ENCODE measurements at regions not wholly inside any gene's neighbourhood (a gene's known extent, or its start where the extent isn't known, plus 50 kb on each side); places are given as distances from the start of the nearest gene placed in this dataset.

DNA sequence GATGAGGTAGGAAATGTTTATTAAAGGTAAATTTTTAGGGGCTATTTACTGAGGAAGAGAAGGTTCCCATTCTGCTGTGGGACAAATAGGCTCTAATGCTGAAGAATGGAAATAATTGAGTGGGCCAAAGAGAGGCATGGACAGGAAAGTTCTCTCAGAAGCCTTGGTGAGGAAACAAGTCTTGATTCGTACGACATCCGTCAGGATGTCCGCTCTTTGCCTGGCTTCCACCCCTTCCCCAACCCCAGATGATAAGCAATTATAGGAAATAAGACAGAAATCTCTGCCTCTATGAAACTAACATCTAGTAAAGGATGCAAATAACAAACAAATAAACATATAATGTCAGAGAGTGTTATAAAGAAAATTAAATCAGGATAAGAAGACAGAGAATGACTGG is 91.7 kb upstream of the BCAT1 start:
- TF ChIP-seq, protein P1, sequence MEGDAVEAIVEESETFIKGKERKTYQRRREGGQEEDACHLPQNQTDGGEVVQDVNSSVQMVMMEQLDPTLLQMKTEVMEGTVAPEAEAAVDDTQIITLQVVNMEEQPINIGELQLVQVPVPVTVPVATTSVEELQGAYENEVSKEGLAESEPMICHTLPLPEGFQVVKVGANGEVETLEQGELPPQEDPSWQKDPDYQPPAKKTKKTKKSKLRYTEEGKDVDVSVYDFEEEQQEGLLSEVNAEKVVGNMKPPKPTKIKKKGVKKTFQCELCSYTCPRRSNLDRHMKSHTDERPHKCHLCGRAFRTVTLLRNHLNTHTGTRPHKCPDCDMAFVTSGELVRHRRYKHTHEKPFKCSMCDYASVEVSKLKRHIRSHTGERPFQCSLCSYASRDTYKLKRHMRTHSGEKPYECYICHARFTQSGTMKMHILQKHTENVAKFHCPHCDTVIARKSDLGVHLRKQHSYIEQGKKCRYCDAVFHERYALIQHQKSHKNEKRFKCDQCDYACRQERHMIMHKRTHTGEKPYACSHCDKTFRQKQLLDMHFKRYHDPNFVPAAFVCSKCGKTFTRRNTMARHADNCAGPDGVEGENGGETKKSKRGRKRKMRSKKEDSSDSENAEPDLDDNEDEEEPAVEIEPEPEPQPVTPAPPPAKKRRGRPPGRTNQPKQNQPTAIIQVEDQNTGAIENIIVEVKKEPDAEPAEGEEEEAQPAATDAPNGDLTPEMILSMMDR (optimal IDR thresholded peaks at IDR 0.05 in 1 of 3, IDR thresholded peaks at IDR 0.05 in 1 of 3, conservative IDR thresholded peaks at IDR 0.05 in 1 of 3; ENCODE audit: extremely low read depth in 1 of 3, insufficient read depth in 2 of 3, low read length in 3 of 3): no peak
- no peak for TF ChIP-seq EZH2 (IDR thresholded peaks at IDR 0.05; ENCODE audit: low read length)

Data from keratinocyte (primary cell).